ENCODE measurements at regions not wholly inside any gene's neighbourhood (a gene's known extent, or its start where the extent isn't known, plus 50 kb on each side); places are given as distances from the start of the nearest gene placed in this dataset.

- H3F3A ChIP-seq (ENCODE audit: insufficient read depth, low read length): no peaks in the 10 kb centered on the region
- no peak overlapping the region for H3K9ac ChIP-seq (ENCODE audit: low read length)
- H3K27me3 ChIP-seq (ENCODE audit: insufficient read depth, low read length): peaks cover 8% of the 10 kb centered on the region; the same call in 1 of the 2 replicates
- TF ChIP-seq CTCF (IDR thresholded peaks at IDR 0.05; ENCODE audit: low read length) (no peak), EZH2 (IDR thresholded peaks at IDR 0.05; ENCODE audit: borderline replicate concordance, low read length) (no peak)
- H3K4me3 ChIP-seq (ENCODE audit: low read depth, low read length, poor library complexity, severe bottlenecking): no peak overlapping the region
- no peaks in the 10 kb centered on the region for H3K9me3 ChIP-seq (ENCODE audit: low read length)
- H3K4me2 ChIP-seq (ENCODE audit: low read length): no peak overlapping the region
- no peaks in the 10 kb centered on the region for H4K20me1 ChIP-seq (ENCODE audit: insufficient read depth, low read length)
- H3K4me1 ChIP-seq (ENCODE audit: insufficient read depth, low read length, severe bottlenecking): no peaks in the 10 kb centered on the region
- H3K36me3 ChIP-seq (ENCODE audit: insufficient read depth, low read length): no peaks in the 10 kb centered on the region
- no peaks in the 10 kb centered on the region for H3K79me2 ChIP-seq (ENCODE audit: insufficient read depth, low read length)
- no peak overlapping the region for H3K27ac ChIP-seq (ENCODE audit: low read depth, low read length, poor library complexity, severe bottlenecking)
- H3K9me2 ChIP-seq (ENCODE audit: low read depth, low read length): no peaks in the 10 kb centered on the region
- H2AFZ ChIP-seq (ENCODE audit: low read length): no peak overlapping the region
These were observed 70.2 kb upstream of the TRPM1 start for GRCh38 chr15:31171731-31172130.

- no peak for TF ChIP-seq CTCF (IDR thresholded peaks at IDR 0.05; ENCODE audit: low read length)
- TF ChIP-seq EZH2 (IDR thresholded peaks at IDR 0.05; ENCODE audit: borderline replicate concordance, low read length): no peak
- H3K4me3 ChIP-seq (ENCODE audit: low read depth, low read length, poor library complexity, severe bottlenecking): no peak overlapping the region
- no peak overlapping the region for H3K9ac ChIP-seq (ENCODE audit: low read length)
- no peak overlapping the region for H3K4me2 ChIP-seq (ENCODE audit: low read length)
- no peaks in the 10 kb centered on the region for H3K4me1 ChIP-seq (ENCODE audit: insufficient read depth, low read length, severe bottlenecking)
- no peaks in the 10 kb centered on the region for H3K79me2 ChIP-seq (ENCODE audit: insufficient read depth, low read length)
- H2AFZ ChIP-seq (ENCODE audit: low read length): no peak overlapping the region
- peaks cover 1% of the 10 kb centered on the region; the same call in 1 of the 2 replicates for H3K27me3 ChIP-seq (ENCODE audit: insufficient read depth, low read length)
- no peak overlapping the region for H3K27ac ChIP-seq (ENCODE audit: low read depth, low read length, poor library complexity, severe bottlenecking)
- H3F3A ChIP-seq (ENCODE audit: insufficient read depth, low read length): no peaks in the 10 kb centered on the region
- H3K36me3 ChIP-seq (ENCODE audit: insufficient read depth, low read length): no peaks in the 10 kb centered on the region
- no peaks in the 10 kb centered on the region for H4K20me1 ChIP-seq (ENCODE audit: insufficient read depth, low read length)
- H3K9me2 ChIP-seq (ENCODE audit: low read depth, low read length): no peaks in the 10 kb centered on the region
- H3K9me3 ChIP-seq (ENCODE audit: low read length): no peaks in the 10 kb centered on the region
These were observed 71.1 kb upstream of the TRPM1 start for GRCh38 chr15:31172606-31173005.

GRCh38 chr15:31173790-31174450 is 72.4 kb upstream of the TRPM1 start:
- Histone ChIP-seq H3K36me3 (ENCODE audit: insufficient read depth, low read length) (no peaks in the 10 kb centered on the region), H3K9me3 (ENCODE audit: low read length) (no peaks in the 10 kb centered on the region), H3K4me1 (ENCODE audit: insufficient read depth, low read length, severe bottlenecking) (no peaks in the 10 kb centered on the region), H4K20me1 (ENCODE audit: insufficient read depth, low read length) (no peaks in the 10 kb centered on the region), H3K9ac (ENCODE audit: low read length) (no peak overlapping the region), H2AFZ (ENCODE audit: low read length) (no peak overlapping the region), H3K27me3 (ENCODE audit: insufficient read depth, low read length) (peaks cover 3% of the 10 kb centered on the region; the same call in 1 of the 2 replicates), H3K4me2 (ENCODE audit: low read length) (no peak overlapping the region), H3K27ac (ENCODE audit: low read depth, low read length, poor library complexity, severe bottlenecking) (no peak overlapping the region), H3K79me2 (ENCODE audit: insufficient read depth, low read length) (no peaks in the 10 kb centered on the region), H3K9me2 (ENCODE audit: low read depth, low read length) (no peaks in the 10 kb centered on the region), H3F3A (ENCODE audit: insufficient read depth, low read length) (no peaks in the 10 kb centered on the region), H3K4me3 (ENCODE audit: low read depth, low read length, poor library complexity, severe bottlenecking) (no peak overlapping the region)
- no peak for TF ChIP-seq CTCF (IDR thresholded peaks at IDR 0.05; ENCODE audit: low read length)
- TF ChIP-seq EZH2 (IDR thresholded peaks at IDR 0.05; ENCODE audit: borderline replicate concordance, low read length): no peak

Measured in OCI-LY1 (cell line).